GM13976 (cell line): ENCODE measurements at regions not wholly inside any gene's neighbourhood (a gene's known extent, or its start where the extent isn't known, plus 50 kb on each side); places are given as distances from the start of the nearest gene placed in this dataset.
"Not testable (repeated sequence)": the region's sequence is repeated elsewhere in the genome, so short reads cannot be mapped to it uniquely, and the experiment has no call there.

Experiments
- DNase-seq: peaks from one replicate; pipeline ENCODE4 v3.0.0; 2012; ENCODE audit warnings: low spot score
- in situ Hi-C: fragments of 300-500 bp; cut with MboI; formaldehyde crosslinking; loops from one replicate; pipeline ENCODE4 v1.12.0; 2022; ENCODE audit warnings: low sequenced_read_pairs, mixed read lengths, inconsistent platforms; ENCODE audit not compliant: unreplicated experiment
- TF ChIP-seq, protein P1 (sequence below): IDR thresholded peaks from 2 replicates; pipeline ENCODE4 v1.5.1; 2012; ENCODE audit warnings: borderline replicate concordance, mild to moderate bottlenecking; ENCODE audit not compliant: insufficient read depth; ENCODE audit errors: extremely low read depth, missing control alignments, control extremely low read depth

GRCh38 chr1:221276896-221277409 is 397.7 kb downstream of the HLX start:
- TF ChIP-seq, protein P1, sequence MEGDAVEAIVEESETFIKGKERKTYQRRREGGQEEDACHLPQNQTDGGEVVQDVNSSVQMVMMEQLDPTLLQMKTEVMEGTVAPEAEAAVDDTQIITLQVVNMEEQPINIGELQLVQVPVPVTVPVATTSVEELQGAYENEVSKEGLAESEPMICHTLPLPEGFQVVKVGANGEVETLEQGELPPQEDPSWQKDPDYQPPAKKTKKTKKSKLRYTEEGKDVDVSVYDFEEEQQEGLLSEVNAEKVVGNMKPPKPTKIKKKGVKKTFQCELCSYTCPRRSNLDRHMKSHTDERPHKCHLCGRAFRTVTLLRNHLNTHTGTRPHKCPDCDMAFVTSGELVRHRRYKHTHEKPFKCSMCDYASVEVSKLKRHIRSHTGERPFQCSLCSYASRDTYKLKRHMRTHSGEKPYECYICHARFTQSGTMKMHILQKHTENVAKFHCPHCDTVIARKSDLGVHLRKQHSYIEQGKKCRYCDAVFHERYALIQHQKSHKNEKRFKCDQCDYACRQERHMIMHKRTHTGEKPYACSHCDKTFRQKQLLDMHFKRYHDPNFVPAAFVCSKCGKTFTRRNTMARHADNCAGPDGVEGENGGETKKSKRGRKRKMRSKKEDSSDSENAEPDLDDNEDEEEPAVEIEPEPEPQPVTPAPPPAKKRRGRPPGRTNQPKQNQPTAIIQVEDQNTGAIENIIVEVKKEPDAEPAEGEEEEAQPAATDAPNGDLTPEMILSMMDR, result no peak
- DNase-seq, result no peak
- in situ Hi-C loops, result no loop called here

DNA sequence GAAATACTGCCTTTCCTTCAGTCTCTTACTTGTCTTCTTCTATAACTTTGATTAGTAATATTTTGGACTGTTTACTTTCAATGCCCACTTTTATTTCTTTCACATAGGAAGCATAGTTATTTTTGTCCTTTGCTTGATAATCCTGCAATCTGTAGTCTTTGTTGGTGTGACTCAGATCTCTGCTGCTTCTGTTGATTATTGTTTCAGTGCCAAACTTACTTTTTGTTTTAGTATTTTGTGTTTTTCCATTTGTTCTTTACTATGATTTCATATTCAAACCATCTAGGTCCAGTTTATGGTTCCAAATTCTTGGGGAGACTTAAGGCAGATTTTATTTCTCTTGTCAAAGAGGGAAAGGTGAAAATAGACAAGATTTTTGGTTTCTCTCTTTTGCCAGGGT is 399.9 kb downstream of the HLX start:
- in situ Hi-C loops, result no loop called here
- TF ChIP-seq, protein P1, result no peak
- no peak for DNase-seq

GRCh38 chr1:221283532-221283931 is 404.3 kb downstream of the HLX start:
- in situ Hi-C loops, result no loop called here
- DNase-seq, result no peak
- TF ChIP-seq, protein P1, result no peak

DNA sequence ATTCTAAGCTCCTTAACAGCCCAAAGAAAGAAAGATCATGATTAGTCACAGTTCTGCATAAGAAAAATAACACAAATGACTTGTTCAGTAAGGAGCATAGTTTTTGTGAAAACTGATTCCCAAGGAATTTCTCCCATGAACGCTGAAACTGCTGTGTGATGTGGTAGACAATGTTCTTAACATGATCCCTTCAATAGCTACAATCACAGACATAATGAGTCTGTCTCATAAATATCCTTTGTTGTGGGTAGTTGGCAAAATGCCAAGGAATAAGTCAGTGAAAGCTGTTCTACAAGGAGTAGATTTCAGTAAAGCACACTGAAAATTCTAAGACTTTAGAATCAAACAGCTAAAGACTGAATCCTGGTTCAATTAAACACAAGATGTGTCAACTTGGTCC is 404.8 kb downstream of the HLX start:
- no peak for DNase-seq
- in situ Hi-C loops, result no loop called here
- TF ChIP-seq, protein P1, result no peak

GRCh38 chr1:221284991-221285390 is 405.7 kb downstream of the HLX start:
- in situ Hi-C loops, DNase-seq: not testable (repeated sequence)

DNA sequence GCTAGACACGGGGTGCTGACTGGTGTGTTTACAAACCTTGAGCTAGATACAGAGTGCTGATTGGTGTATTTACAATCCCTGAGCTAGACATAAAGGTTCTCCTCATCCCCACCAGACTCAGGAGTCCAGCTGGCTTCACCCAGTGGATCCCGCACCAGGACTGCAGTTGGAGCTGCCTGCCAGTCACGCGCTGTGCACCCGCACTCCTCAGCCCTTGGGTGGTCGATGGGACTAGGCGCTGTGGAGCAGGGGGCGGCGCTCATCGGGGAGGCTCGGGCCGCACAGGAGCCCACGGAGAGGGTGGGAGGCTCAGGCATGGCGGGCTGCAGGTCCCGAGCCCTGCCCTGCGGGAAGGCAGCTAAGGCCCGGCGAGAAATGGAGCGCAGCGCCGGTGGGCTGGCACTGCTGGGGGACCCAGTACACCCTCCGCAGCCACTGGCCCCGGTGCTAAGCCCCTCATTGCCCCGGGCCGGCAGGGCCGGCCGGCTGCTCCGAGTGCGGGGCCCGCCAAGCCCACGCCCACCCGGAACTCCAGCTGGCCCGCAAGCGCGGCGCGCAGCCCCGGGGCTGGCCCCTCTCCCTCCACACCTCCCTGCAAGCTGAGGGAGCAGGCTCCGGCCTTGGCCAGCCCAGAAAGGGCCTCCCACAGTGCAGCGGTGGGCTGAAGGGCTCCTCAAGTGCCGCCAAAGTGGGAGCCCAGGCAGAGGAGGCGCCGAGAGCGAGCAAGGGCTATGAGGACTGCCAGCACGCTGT is 406.4 kb downstream of the HLX start:
- in situ Hi-C loops, DNase-seq: not testable (repeated sequence)

DNA sequence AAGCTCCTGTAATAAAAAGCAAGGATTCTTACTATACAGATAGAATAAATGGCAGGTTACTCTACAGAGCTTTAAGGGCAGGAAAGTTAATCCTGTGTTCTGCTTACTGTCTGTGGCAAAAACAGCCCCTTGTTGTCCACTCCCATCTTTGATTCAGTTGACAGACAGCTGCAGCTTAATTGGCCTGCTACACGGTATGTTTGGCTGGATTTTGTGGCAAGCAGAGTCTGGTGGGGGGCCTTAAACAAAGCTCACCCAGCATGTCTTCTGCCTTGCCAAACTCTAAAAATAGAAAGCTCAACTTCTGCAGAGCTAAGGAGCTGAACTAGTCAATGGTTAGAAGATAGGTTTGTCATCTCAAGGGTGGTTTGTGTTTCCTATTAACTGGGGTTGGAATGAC is 407.2 kb downstream of the HLX start:
- DNase-seq, result no peak
- in situ Hi-C loops, result no loop called here
- TF ChIP-seq, protein P1, result no peak
